HG03045 (cell line): ENCODE measurements at regions not wholly inside any gene's neighbourhood (a gene's known extent, or its start where the extent isn't known, plus 50 kb on each side); places are given as distances from the start of the nearest gene placed in this dataset.
"Not testable (repeated sequence)": the region's sequence is repeated elsewhere in the genome, so short reads cannot be mapped to it uniquely, and the experiment has no call there.

Experiments
- ATAC-seq: cut with Tn5 transposase; IDR thresholded peaks from one replicate; pipeline ENCODE4 v1.9.1; 2021; ENCODE audit warnings: mild to moderate bottlenecking, moderate library complexity; ENCODE audit not compliant: unreplicated experiment

- ATAC-seq, result no peak
Observed at GRCh38 chr3:81886081-81886480, 124.6 kb upstream of the GBE1 start.

GRCh38 chr3:81884791-81885190, 123.3 kb upstream of the GBE1 start:
- ATAC-seq, result no peak

GRCh38 chr3:81876826-81877225, 115.4 kb upstream of the GBE1 start:
- no peak for ATAC-seq

- no peak for ATAC-seq
Observed at GRCh38 chr3:81874738-81875137, 113.3 kb upstream of the GBE1 start.

GRCh38 chr3:81872566-81872965, 111.1 kb upstream of the GBE1 start:
- no peak for ATAC-seq

GRCh38 chr3:81871358-81872155, 110.1 kb upstream of the GBE1 start:
- ATAC-seq, result no peak

- no peak for ATAC-seq
Observed at GRCh38 chr3:81869382-81869781, 107.9 kb upstream of the GBE1 start.

- ATAC-seq, result no peak
Observed at GRCh38 chr3:81868597-81868996, 107.2 kb upstream of the GBE1 start.

- ATAC-seq, result no peak
Observed at GRCh38 chr3:81867875-81868274, 106.4 kb upstream of the GBE1 start.

- not testable (repeated sequence) for ATAC-seq
Observed at GRCh38 chr3:81865164-81865563, 103.7 kb upstream of the GBE1 start.

GRCh38 chr3:81864272-81864671, 102.8 kb upstream of the GBE1 start:
- ATAC-seq, result no peak

GRCh38 chr3:81863756-81864155, 102.3 kb upstream of the GBE1 start:
- no peak for ATAC-seq

GRCh38 chr3:81861593-81861992, 100.1 kb upstream of the GBE1 start:
- ATAC-seq, result no peak

GRCh38 chr3:81859524-81859923, 98.1 kb upstream of the GBE1 start:
- ATAC-seq, result no peak

- no peak for ATAC-seq
Observed at GRCh38 chr3:81853431-81853830, 92.0 kb upstream of the GBE1 start.

GRCh38 chr3:81851176-81851575, 89.7 kb upstream of the GBE1 start:
- ATAC-seq, result no peak

GRCh38 chr3:81846988-81847387, 85.5 kb upstream of the GBE1 start:
- ATAC-seq, result no peak

- no peak for ATAC-seq
Observed at GRCh38 chr3:81841540-81841939, 80.1 kb upstream of the GBE1 start.

GRCh38 chr3:81839504-81840094, 78.2 kb upstream of the GBE1 start:
- ATAC-seq, result no peak

- ATAC-seq, result no peak
Observed at GRCh38 chr3:81838457-81838856, 77.0 kb upstream of the GBE1 start.

- ATAC-seq, result no peak
Observed at GRCh38 chr3:81837071-81837593, 75.7 kb upstream of the GBE1 start.

- no peak for ATAC-seq
Observed at GRCh38 chr3:81829937-81830336, 68.5 kb upstream of the GBE1 start.
